BLaER1 (cell line): ENCODE measurements at regions not wholly inside any gene's neighbourhood (a gene's known extent, or its start where the extent isn't known, plus 50 kb on each side); places are given as distances from the start of the nearest gene placed in this dataset.

Experiments
- H3K27ac ChIP-seq: shearing (Covaris generic); formaldehyde crosslinking; 2 replicates; pipeline ENCODE4 v1.8.1; 2022
- H3K27me3 ChIP-seq: shearing (Covaris generic); formaldehyde crosslinking; 2 replicates; pipeline ENCODE4 v1.8.1; 2022
- H3K36me3 ChIP-seq: shearing (Covaris generic); formaldehyde crosslinking; 2 replicates; pipeline ENCODE4 v1.8.1; 2022
- H3K4me1 ChIP-seq: shearing (Covaris generic); formaldehyde crosslinking; 2 replicates; pipeline ENCODE4 v1.8.1; 2022
- H3K4me2 ChIP-seq: shearing (Covaris generic); formaldehyde crosslinking; 2 replicates; pipeline ENCODE4 v1.8.1; 2022
- H3K4me3 ChIP-seq: shearing (Covaris generic); formaldehyde crosslinking; 2 replicates; pipeline ENCODE4 v1.8.1; 2022
- H3K9ac ChIP-seq: shearing (Covaris generic); formaldehyde crosslinking; 2 replicates; pipeline ENCODE4 v1.8.1; 2022
- H3K9me3 ChIP-seq: shearing (Covaris generic); formaldehyde crosslinking; 2 replicates; pipeline ENCODE4 v1.8.1; 2022
- H4K20me1 ChIP-seq: shearing (Covaris generic); formaldehyde crosslinking; 2 replicates; pipeline ENCODE4 v1.8.1; 2022
- Cebpa-rat ChIP-seq: shearing (Covaris generic); IDR thresholded peaks from 2 replicates; pipeline ENCODE4 v1.8.1; 2022

GRCh38 chr6:170067181-170067641 lies 223.7 kb downstream of the DLL1 start:
- no peak overlapping the region for H3K27ac ChIP-seq
- H3K36me3 ChIP-seq, result no peaks in the 10 kb centered on the region
- H3K4me1 ChIP-seq, result no peaks in the 10 kb centered on the region
- H3K4me3 ChIP-seq, result no peak overlapping the region
- H3K9ac ChIP-seq, result no peak overlapping the region
- H4K20me1 ChIP-seq, result no peaks in the 10 kb centered on the region
- TF ChIP-seq Cebpa-rat, result no peak
- H3K9me3 ChIP-seq, result peaks cover 25% of the 10 kb centered on the region
- H3K4me2 ChIP-seq, result no peak overlapping the region
- H3K27me3 ChIP-seq, result no peaks in the 10 kb centered on the region

- Histone ChIP-seq H3K27ac (no peak overlapping the region), H3K4me1 (no peaks in the 10 kb centered on the region), H3K4me3 (no peak overlapping the region), H3K36me3 (no peaks in the 10 kb centered on the region), H4K20me1 (no peaks in the 10 kb centered on the region), H3K27me3 (no peaks in the 10 kb centered on the region), H3K9me3 (peaks cover 25% of the 10 kb centered on the region), H3K4me2 (no peak overlapping the region), H3K9ac (no peak overlapping the region)
- no peak for TF ChIP-seq Cebpa-rat
Observed at GRCh38 chr6:170066679-170067078, 224.2 kb downstream of the DLL1 start.

GRCh38 chr6:170063851-170064602 lies 226.9 kb downstream of the DLL1 start:
- Histone ChIP-seq H3K4me1 (no peaks in the 10 kb centered on the region), H4K20me1 (no peaks in the 10 kb centered on the region), H3K27me3 (no peaks in the 10 kb centered on the region), H3K4me2 (no peak overlapping the region), H3K9me3 (peaks cover 11% of the 10 kb centered on the region), H3K27ac (no peak overlapping the region), H3K9ac (no peak overlapping the region), H3K36me3 (no peaks in the 10 kb centered on the region), H3K4me3 (no peak overlapping the region)
- TF ChIP-seq Cebpa-rat, result no peak

- Histone ChIP-seq H3K27ac (no peak overlapping the region), H3K4me3 (no peak overlapping the region), H3K36me3 (no peaks in the 10 kb centered on the region), H4K20me1 (no peaks in the 10 kb centered on the region), H3K4me1 (no peaks in the 10 kb centered on the region), H3K9ac (no peak overlapping the region), H3K9me3 (peaks cover 5% of the 10 kb centered on the region), H3K4me2 (no peak overlapping the region), H3K27me3 (no peaks in the 10 kb centered on the region)
- no peak for TF ChIP-seq Cebpa-rat
Observed at GRCh38 chr6:170063431-170063830, 227.4 kb downstream of the DLL1 start.

GRCh38 chr6:170062915-170063241 lies 228.0 kb downstream of the DLL1 start:
- H3K4me3 ChIP-seq, result no peak overlapping the region
- no peaks in the 10 kb centered on the region for H4K20me1 ChIP-seq
- H3K36me3 ChIP-seq, result no peaks in the 10 kb centered on the region
- H3K9me3 ChIP-seq, result no peaks in the 10 kb centered on the region; the same call in 1 of the 2 replicates
- H3K27me3 ChIP-seq, result no peaks in the 10 kb centered on the region
- H3K4me2 ChIP-seq, result no peak overlapping the region
- no peak overlapping the region for H3K27ac ChIP-seq
- H3K4me1 ChIP-seq, result no peaks in the 10 kb centered on the region
- H3K9ac ChIP-seq, result no peak overlapping the region
- no peak for TF ChIP-seq Cebpa-rat

- Histone ChIP-seq H4K20me1 (no peaks in the 10 kb centered on the region), H3K9ac (no peak overlapping the region), H3K27me3 (no peaks in the 10 kb centered on the region), H3K36me3 (no peaks in the 10 kb centered on the region), H3K9me3 (no peaks in the 10 kb centered on the region), H3K4me3 (no peak overlapping the region), H3K4me1 (no peaks in the 10 kb centered on the region), H3K27ac (no peak overlapping the region), H3K4me2 (no peak overlapping the region)
- no peak for TF ChIP-seq Cebpa-rat
Observed at GRCh38 chr6:170062209-170062914, 228.5 kb downstream of the DLL1 start.

GRCh38 chr6:170058878-170059485 lies 231.9 kb downstream of the DLL1 start:
- no peak overlapping the region for H3K4me2 ChIP-seq
- H4K20me1 ChIP-seq, result no peaks in the 10 kb centered on the region
- no peak overlapping the region for H3K4me3 ChIP-seq
- H3K36me3 ChIP-seq, result no peaks in the 10 kb centered on the region
- H3K4me1 ChIP-seq, result no peaks in the 10 kb centered on the region
- no peak for TF ChIP-seq Cebpa-rat
- H3K27ac ChIP-seq, result no peak overlapping the region
- H3K9me3 ChIP-seq, result no peaks in the 10 kb centered on the region
- H3K27me3 ChIP-seq, result no peaks in the 10 kb centered on the region
- no peak overlapping the region for H3K9ac ChIP-seq

- no peak for TF ChIP-seq Cebpa-rat
- H3K4me3 ChIP-seq, result no peak overlapping the region
- no peak overlapping the region for H3K4me2 ChIP-seq
- no peak overlapping the region for H3K27ac ChIP-seq
- H3K9me3 ChIP-seq, result no peaks in the 10 kb centered on the region
- no peaks in the 10 kb centered on the region for H4K20me1 ChIP-seq
- H3K9ac ChIP-seq, result no peak overlapping the region
- H3K4me1 ChIP-seq, result no peaks in the 10 kb centered on the region
- no peaks in the 10 kb centered on the region for H3K27me3 ChIP-seq
- no peaks in the 10 kb centered on the region for H3K36me3 ChIP-seq
Observed at GRCh38 chr6:170057961-170058877, 232.7 kb downstream of the DLL1 start.

GRCh38 chr6:170057034-170057734 lies 233.7 kb downstream of the DLL1 start:
- Histone ChIP-seq H3K4me3 (no peak overlapping the region), H4K20me1 (no peaks in the 10 kb centered on the region), H3K27me3 (no peaks in the 10 kb centered on the region), H3K27ac (no peak overlapping the region), H3K9me3 (no peaks in the 10 kb centered on the region), H3K4me2 (no peak overlapping the region), H3K9ac (no peak overlapping the region), H3K4me1 (no peaks in the 10 kb centered on the region), H3K36me3 (no peaks in the 10 kb centered on the region)
- no peak for TF ChIP-seq Cebpa-rat
